GM19025 (cell line): ENCODE measurements at regions not wholly inside any gene's neighbourhood (a gene's known extent, or its start where the extent isn't known, plus 50 kb on each side); places are given as distances from the start of the nearest gene placed in this dataset.

ENCODE experiments used
- ATAC-seq: cut with Tn5 transposase; IDR thresholded peaks from one replicate; pipeline ENCODE4 v1.9.1; 2021; ENCODE audit warnings: mild to moderate bottlenecking, low read depth, moderate library complexity; ENCODE audit not compliant: unreplicated experiment

DNA sequence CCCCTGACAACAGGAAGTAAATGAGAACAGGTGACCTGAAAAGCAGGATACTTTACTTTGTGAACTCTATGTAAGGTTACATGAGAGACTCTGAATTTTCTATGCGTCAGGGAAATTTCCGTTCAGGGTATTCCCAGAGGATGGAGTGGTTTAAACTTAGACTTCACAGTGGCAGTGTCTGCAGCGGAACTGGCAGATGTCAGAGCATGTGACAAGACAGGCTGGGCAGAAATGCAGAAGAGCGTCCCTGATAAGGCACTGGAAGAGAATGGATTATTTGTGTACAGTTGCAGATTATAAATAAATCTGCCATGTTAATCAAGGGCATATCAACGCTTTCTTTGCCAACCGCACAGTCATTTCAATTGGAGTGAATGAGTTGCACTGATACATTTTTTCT is 598.4 kb upstream of the ZNF717 start:
- no peak for ATAC-seq

DNA sequence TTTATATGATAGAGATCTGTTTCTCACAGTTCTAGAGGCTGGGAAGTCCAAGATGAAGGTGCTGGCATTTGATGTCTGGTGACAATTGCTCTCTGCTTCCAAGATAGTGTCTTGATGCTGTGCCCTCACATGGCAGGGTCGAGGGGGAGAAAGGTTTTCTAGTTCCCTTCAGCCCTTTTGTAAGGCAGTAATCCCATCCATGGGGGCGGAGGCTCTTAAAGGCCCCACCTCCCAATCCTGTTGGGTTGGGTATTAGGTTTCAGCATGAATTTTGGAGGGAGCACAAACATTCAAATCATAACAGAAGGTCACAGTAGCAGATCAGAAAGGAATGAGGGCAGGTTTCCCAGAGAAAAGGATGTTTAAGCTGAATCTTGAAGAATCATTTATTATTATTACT is 601.7 kb upstream of the ZNF717 start:
- ATAC-seq = no peak

DNA sequence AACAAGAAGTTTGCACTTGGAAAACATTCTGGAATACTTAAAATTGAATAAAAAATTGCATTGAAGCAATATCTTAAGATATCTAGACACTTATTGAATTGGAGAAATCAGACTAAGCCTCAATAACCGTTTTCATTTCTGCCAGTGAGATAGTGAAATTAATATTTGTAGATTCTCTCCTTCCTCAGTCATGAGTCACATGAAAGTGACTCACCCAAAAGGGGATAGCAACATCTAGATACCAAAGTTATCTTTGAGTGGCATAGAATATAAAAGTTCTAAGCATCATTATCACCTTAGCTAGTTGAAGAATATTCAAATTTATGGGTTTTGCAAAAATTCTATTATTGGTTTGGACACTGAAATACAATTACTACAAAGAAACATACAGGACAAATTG is 614.8 kb upstream of the ZNF717 start:
- ATAC-seq = no peak

DNA sequence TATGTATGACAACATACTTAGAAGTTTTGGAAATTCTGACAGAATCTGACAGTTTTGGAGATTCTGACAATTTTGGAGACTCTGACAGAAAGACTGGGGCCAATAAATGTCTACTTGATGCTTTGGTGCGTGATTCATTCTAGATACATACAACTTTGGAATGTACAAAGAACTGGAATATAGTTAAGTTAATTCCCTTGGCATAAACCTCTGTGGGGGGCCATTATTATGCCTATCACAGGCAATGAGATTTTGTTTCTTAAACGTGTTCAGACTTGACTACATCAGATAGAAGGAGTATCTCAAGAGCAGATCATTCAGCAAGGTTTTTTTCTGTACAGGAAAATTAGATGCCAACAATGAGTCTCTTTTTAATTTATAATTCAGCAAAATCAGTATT is 617.6 kb upstream of the ZNF717 start:
- no peak for ATAC-seq

DNA sequence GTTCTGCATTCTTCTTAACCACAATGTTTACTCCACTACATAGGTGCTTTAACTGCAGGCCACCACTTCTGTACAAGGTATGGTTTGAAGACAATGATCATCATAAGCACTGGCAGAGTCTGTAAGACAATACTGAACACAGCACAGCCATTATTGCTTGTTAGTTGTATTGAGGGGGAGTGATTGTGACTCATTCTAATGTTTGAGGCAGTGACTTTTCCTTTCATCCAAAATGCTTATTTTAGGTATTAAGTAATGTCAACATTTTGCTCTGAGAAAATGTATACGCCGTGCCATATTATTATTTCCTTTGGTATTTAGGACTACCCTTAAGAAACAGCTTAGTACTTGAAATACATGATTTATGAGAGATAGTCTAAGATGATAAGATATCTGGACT is 618.2 kb upstream of the ZNF717 start:
- no peak for ATAC-seq

DNA sequence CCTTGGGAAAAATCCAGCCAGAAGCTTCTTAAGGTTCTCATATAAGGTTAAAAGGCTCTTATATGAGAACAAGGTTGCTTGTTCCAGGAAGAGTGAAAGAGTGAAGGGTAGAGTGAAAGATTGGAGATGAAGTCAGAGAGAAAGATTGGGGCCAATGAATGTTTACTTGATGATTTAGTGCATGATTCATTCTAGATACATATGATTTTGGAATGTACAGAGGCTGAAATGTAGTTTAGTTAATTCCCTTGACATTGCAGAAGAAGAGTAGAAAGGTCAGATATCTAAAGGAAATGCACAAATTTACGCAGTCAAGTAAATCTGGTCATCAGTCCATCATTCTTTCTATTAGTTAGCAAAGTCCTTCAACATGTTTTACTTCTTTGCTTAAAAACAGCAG is 619.8 kb upstream of the ZNF717 start:
- ATAC-seq = no peak

DNA sequence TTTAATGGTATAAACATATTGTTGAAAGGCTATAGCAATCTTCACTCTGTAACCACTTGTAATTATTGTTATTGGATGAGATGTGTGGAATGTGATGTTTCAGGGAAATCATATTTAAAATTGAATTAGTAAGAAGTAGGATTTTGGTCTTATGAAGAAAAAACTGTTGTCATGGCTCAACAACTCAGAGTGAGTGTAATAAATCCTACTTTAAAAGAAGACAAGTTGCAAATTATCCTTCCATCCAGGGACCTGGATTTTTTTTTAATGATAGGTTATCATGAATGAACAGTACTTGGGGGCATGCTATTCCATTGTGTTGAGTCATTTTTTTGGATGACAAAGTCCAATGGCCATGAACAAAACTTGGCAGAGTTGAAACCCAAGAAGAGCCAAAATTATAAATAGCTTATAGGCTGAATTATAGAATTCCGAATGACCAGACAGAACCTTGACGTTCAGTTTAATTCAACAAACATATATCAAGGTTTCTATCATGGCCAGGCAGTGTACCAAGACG is 625.5 kb upstream of the ZNF717 start:
- ATAC-seq = no peak

DNA sequence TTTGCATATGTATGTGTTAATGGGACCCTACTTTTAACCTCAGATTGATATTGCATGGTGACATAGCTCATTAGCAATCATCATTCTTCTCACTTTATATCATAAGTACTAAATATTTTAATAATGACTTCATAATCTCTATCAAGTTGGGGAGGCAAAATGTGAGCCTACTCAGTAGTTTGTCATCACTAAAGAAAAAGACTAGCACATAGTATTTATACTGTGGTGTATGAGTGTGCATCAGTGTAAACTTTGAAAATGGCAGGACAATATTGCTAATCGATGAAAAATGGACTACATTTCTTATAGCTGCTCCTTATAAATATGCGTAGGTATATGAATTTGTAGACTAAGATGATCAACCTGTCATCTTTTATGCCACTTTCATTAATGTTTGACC is 624.5 kb upstream of the ROBO2 start:
- no peak for ATAC-seq

DNA sequence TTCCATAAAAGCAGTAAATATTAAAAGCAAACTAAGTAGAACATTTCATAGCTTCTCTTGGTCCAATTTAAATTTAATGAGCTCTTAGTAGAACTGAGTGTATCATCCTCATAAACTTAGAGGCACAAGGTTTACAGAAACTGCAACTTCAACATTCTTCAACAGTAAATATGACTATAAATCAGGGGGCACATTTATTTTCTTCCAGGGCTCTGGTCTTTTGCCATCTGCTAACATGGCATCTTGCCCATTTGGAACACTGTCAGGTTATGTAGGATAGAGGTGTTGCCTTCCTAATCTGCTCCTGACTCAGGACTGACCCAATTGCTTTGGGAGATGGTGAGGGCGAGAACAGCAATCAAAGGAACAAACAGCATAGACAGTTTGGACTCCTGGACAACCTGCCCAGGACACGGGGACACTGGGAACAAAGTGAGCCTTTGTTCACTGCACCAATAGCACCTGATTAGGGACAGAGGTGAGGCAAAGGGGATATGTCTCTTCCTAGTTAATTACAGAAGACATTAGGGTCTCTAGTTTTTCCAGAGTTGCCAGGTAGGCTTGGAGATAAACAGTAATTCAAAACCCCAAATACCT is 610.2 kb upstream of the ROBO2 start:
- ATAC-seq = no peak

DNA sequence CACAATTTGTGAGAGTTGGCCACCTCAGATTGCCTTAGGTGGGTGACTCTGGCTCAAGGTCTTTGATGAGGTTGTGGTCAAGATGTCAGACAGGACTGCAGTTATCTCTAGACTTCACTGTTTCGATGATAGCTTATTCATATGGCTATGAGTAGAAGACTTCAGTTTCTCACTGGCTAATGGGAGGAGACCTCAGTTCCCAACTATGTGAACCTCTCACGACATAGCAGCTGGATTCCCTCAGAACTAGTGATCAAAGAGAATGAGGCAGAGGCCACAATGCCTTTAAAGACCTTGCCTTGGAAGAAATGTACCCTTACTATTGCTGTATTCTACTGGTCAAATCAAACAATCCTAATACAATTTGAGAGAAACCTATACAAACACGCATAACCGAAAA is 607.5 kb upstream of the ROBO2 start:
- no peak for ATAC-seq

DNA sequence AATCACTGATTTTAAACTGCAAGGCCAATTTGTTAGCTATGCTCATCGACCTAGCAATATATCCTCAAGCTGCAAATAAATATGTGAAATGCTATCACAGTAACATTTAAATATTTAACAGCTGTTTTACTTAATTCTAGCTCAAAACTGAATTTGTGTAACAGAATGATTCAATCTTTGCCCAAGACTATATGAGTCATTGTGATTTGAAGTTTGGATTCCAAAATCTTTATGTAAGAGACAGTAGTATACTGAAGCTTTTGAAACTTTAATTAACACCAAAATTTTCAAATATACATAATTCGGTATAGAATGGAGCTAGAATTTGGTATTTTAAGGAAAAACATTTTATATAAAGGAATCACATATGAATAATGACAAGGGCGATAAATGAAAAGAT is 603.0 kb upstream of the ROBO2 start:
- ATAC-seq = no peak

DNA sequence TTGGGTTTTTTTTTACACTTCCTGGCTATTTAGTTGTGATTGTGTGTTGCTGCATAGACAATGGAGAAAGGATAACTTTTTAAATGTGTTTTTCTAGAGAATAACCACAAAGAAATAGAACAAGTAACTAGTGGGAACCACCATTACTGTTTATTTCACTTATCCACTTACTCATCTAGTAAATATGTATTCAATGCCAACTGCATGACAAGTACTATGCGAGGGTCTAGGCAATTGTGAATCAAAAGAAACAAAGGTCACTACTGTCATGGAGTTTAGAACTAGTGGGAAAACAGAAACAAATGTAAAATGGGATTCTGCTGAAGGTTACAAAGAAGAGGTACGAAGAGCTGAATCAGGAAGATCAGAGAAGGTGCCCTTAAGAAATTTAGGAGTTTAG is 600.9 kb upstream of the ROBO2 start:
- ATAC-seq = no peak

DNA sequence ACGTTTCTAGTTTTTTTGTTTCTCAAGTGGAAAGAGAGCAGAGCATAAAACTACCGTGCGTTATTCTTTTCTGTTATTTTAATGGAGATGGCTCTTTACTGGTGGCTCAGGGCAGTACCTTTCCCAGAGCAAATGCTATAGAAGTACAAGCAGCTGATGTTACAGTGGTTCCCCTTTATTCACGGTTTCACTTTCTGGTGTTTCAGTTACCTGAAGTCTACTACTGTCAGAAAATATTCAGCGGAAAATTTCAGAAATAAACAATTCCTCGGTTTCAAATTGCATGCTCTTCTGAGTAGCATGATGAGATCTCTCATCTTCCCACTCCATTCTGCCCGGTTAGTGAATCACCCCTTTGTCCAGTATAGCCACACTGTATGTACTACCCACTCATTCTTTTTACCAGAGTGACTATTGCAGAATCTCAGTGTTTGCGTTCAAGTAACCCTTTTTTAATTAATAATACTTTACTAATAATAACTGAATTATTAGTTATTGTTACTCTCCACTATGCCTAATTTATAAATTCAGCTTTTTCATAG is 597.5 kb upstream of the ROBO2 start:
- no peak for ATAC-seq

DNA sequence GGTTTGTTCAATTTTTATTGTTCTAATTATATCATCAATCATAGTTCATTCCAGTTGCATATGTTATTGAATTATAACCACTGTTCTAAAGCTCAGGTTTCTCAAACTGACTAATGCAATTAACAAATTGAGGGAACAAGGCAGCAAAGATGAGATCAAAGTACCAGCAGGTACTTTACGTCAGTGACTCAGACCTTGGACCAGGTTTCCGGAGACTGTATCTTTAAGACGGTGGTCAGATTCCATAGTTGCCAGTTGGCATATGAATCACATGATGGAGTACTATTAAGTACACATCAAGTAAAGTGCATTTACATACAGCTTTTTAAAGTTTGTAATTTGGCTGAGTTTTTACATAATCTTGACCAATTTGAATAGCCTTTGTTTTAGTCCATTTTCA is 583.6 kb upstream of the ROBO2 start:
- no peak for ATAC-seq

DNA sequence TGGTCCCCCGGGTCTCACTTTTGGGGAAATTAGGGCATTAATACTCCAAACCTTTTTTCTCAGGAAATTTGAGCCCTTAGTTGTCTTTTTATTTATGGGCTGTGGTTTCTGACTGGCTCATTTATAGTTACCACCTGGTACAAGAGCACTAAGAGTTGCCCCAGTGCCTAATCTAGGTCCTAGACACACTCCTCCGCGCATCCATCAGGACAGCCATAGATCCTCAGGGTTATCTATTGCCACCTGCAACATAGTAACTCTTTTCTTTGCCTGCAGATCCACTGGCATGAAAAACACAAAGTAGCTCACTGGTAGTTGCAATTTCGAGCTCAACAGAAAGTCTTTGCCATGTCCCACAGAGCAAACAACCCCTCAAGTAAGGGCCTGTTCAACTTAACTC is 576.4 kb upstream of the ROBO2 start:
- ATAC-seq = no peak

DNA sequence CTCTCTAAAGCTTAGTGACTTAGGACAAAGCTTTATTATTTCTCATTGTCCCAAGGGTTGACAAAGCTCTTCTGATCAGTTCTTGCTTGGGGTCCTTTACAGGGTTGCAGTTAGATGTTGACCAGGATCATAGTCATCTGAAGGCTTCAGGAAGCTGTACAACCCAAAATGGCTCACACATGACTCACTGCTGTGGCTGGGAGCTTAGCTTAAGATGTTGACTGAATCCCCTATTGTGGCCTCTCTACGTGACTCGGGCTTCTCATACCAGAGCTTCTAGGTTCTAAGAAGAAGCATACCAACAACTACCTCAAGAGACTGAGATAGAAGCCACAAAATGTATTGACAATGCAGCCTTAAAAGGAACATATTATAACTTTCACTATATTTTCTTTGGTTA is 569.6 kb upstream of the ROBO2 start:
- no peak for ATAC-seq

DNA sequence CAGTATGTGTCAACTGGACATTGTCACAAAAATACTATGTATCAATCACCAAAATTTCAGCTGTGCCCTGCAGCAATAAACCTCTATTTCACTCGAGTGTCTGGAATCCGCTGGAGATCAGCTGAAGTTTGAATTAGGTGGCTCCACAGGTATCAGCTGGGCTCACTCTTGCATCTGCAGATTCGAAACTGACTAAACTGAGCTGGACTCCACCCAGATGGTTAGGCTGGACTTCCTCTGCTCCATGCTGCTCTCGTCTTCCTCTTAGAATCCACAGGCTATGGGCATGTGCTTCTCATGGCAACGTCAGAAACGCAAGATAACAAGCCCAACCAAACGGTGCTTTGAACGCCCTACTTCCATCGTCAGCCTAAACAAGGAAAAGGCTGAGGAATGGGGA is 565.3 kb upstream of the ROBO2 start:
- ATAC-seq = no peak

DNA sequence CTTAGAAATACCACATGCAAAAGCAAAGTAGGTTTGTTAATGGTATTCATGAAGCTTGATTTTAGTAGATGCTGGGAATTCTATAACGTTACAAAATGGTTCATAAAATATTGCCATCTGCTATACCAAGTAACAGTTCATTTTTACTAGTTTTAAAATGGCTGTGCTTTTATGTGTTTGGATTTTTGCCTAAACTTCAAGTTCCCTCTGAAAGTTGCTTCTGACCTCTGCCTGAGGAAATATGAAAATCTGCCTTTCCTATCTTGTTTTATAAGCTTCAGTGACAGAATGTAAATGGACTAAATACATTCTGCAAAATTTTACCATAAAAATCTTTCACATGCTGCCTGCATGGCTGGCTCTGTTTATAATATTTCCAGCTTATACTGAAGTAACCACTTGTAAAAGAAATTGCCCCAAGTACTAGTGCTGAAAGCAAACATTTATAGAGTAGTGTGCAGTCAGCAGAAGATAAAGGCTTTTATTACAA is 560.7 kb upstream of the ROBO2 start:
- no peak for ATAC-seq

DNA sequence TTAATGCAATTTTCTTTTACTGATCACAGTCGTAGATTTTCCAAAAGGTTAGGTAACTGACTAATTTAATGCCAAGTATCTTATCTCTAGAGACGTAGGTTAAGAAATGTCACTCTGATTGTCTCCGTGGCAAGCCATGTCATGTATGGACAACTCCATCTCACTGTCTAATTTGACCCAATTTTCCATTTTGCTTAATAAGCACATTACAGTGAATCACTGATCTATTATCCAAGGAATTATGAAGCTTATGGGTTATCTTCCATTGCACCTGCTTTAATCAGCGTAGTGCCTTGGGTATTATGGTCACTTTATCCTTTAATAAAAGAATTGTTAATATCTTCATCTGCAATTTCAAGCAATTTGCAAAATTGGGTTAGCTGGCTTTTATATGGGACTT is 557.4 kb upstream of the ROBO2 start:
- no peak for ATAC-seq

DNA sequence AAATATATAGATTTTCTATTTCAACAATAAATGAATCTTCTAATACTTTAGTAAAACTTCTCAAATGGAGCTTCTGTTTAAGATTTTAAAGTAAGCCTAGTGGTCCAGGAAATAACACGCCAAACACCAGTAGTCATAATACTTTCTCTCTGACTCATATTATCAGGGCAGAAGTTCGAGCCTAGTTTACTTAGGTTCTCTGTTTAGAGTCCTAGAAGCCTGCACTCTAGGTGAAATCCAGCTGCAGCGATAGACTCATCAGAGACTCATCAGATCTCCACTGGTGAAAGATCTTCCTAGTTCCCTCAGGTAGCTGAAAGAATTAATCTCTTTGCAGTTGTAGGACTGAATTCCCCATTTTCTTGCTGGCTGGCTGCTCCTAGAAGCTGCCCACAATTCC is 552.5 kb upstream of the ROBO2 start:
- ATAC-seq = no peak

DNA sequence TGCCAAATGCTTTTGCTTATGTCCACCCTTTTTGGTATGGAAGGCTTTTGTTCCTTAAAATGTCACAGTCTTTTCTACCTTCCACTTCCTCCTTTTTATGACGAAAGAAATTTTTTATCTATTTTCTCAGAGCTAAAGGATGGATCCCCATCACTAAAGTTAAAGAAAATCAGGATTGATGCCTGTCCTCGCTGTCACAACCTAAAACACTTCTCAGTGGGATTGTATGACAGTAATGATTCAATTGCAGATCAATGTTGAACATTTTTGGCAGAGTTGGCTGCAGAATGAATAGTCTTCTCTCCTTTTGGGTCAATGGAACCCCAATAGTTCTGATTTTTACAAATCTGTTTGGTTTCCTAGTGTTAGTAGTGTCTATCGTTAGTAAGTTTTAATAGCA is 549.8 kb upstream of the ROBO2 start:
- ATAC-seq = no peak

DNA sequence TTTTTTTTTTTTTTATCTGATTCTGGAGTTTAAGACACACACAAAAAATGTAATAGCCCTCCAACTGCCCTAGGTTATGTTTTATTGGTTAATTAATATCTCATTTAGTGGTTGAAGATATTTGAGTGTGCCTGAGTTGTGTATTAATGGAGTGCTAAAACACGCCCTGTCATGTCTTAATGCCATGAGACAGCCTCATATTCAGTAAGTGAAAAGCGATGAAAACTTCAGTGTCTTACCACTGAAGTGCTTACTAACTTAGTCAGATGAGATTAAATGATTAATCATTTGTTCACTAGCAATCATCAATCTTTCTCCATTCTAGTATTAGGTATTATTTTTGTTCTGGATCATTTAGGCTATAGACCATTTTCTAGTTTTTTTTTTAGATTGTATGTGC is 544.7 kb upstream of the ROBO2 start:
- no peak for ATAC-seq

DNA sequence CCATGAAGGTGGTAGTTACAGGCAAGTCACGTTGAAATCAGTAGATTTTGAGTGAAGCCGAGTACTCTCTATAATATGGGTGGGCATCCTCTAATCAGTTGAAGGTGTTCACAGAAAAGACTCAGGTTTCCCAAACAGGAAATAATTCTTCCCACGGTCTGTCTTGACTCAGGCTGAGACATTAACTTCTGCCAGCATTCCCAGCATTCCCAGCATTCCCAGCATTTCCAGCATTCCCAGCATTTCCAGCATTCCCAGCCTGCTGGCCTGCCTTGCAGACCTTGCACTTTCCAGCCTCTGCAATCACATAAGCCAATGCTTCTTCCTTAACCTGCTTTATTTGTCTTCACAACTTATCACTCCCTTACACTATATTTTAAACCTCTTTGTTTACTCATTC is 542.3 kb upstream of the ROBO2 start:
- no peak for ATAC-seq
